ENCODE measurements at regions not wholly inside any gene's neighbourhood (a gene's known extent, or its start where the extent isn't known, plus 50 kb on each side); places are given as distances from the start of the nearest gene placed in this dataset.

GRCh38 chr2:138104071-138104470 lies 139.8 kb downstream of the HNMT start:
- H3K14ac ChIP-seq (ENCODE audit: insufficient read depth, low read length) = no peak overlapping the region
- H3K27ac ChIP-seq (ENCODE audit: insufficient read length, low read depth, low read length) = no peak overlapping the region
- H2BK20ac ChIP-seq (ENCODE audit: low read depth, low read length, poor library complexity, severe bottlenecking) = no peak overlapping the region
- no peaks in the 10 kb centered on the region for H3K9me3 ChIP-seq (ENCODE audit: control insufficient read depth, low read depth, low read length)
- no peak overlapping the region for H2BK12ac ChIP-seq (ENCODE audit: insufficient read length, low read depth, low read length)
- H4K91ac ChIP-seq (ENCODE audit: insufficient read length, low read depth, low read length) = no peak overlapping the region
- H3K27ac Mint-ChIP-seq = no peak overlapping the region
- peaks cover 0 to 3% (median 0%) of the 10 kb centered on the region in 3 experiments; a peak in 2 of 7 replicates for H3K36me3 Mint-ChIP-seq (ENCODE audit: insufficient read depth in 1 of 3, low read depth in 3 of 3)
- no peak overlapping the region for H3K4me2 ChIP-seq (ENCODE audit: insufficient read depth, insufficient read length, low read length)
- H3K79me2 ChIP-seq (ENCODE audit: insufficient read depth, low read length) = no peaks in the 10 kb centered on the region
- H3K23me2 ChIP-seq (ENCODE audit: insufficient read length, low read depth, low read length, poor library complexity, severe bottlenecking) = no peaks in the 10 kb centered on the region
- no peak overlapping the region for H3K4me3 Mint-ChIP-seq
- no peak overlapping the region for H3T11ph ChIP-seq (ENCODE audit: low read length)
- no peak overlapping the region for H2BK5ac ChIP-seq (ENCODE audit: insufficient read length, low read length)
- H2BK120ac ChIP-seq (ENCODE audit: low read depth, low read length, poor library complexity, severe bottlenecking) = no peak overlapping the region
- H4K8ac ChIP-seq (replicated peaks; ENCODE audit: insufficient read length, low read depth, low read length) = no peak overlapping the region
- no peaks in the 10 kb centered on the region for H3K27me3 Mint-ChIP-seq (ENCODE audit: low read depth)
- TF ChIP-seq CTCF (conservative IDR thresholded peaks at IDR 0.05) = no peak
- H3K9ac ChIP-seq (ENCODE audit: extremely low read depth, insufficient read length, low read length) = no peak overlapping the region
- H3K56ac ChIP-seq (ENCODE audit: insufficient read length, low read depth, low read length) = no peak overlapping the region
- no peaks in the 10 kb centered on the region for H3K79me1 ChIP-seq (ENCODE audit: insufficient read depth, low read depth, low read length, poor library complexity, severe bottlenecking)
- no peak overlapping the region for H3K23ac ChIP-seq (ENCODE audit: insufficient read length, low read depth, low read length)
- no peak overlapping the region for H3K4ac ChIP-seq (ENCODE audit: low read depth, low read length)
- peaks cover 0 to 5% of the 10 kb centered on the region in 2 experiments; a peak in 3 of 5 replicates for H3K9me3 Mint-ChIP-seq
- H2AK5ac ChIP-seq (ENCODE audit: insufficient read length, low read length) = no peak overlapping the region
- H3K4me1 Mint-ChIP-seq = peaks cover 3 to 6% of the 10 kb centered on the region in 2 experiments
- DNase-seq = no peak
- H2BK15ac ChIP-seq (ENCODE audit: low read depth, low read length) = no peak overlapping the region
- WGBS (ENCODE audit: extremely low coverage, insufficient read length, low lambda C conversion rate) = no CpG with 5 or more reads among the region's 1 CpG
- H4K20me1 ChIP-seq (ENCODE audit: control insufficient read depth, insufficient read depth, insufficient read length) = no peaks in the 10 kb centered on the region
- H3K27me3 ChIP-seq (ENCODE audit: insufficient read depth, low read length) = no peaks in the 10 kb centered on the region
- H2AFZ ChIP-seq (ENCODE audit: low read length) = no peak overlapping the region
- H4K5ac ChIP-seq (ENCODE audit: insufficient read length, low read depth, low read length) = no peak overlapping the region
- H3K4me1 ChIP-seq (ENCODE audit: insufficient read depth, low read length) = no peaks in the 10 kb centered on the region
- no peak overlapping the region for H3K18ac ChIP-seq (ENCODE audit: insufficient read length, low read depth, low read length)

Measured in H9 (cell line).